ENCODE measurements at regions not wholly inside any gene's neighbourhood (a gene's known extent, or its start where the extent isn't known, plus 50 kb on each side); places are given as distances from the start of the nearest gene placed in this dataset.

DNA sequence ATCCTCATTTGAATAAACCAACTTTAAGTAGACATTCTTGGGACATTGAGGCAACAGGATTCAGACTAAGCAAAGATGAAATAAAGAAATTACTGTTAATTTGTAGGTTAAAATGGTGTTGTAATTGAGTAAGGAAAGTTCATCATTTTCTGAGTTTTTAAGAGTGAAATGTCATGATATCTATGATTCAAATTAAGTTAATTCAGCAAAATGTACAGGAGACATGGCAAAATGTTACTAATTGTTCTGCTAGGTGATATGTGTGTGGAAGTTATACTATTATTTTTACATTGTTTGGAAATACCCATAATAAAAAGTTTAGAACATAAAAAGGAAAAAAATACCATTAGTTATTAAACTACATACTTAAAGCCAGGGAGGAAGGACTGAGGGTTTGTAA lies 55.0 kb upstream of the EGLN3 start:
- no peak for FAIRE-seq

DNA sequence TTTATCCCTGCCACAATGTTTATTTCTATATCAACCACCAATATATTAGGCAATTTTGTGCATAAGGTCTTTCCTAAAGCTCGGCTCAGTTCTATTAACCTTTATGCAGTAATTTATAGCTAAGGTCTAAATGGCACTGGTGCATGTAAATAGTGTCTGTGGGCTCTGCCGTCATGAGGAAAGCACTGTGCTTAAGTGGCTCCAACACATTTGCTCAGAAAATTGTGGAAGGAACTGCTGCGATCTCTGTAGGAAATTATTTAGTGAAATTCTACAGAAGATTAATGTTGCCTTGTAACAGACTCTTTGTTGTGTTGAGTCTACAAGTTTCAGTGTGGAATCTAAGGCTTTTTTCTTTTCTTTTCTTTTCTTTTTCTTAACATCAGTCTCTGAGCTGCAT lies 54.0 kb upstream of the EGLN3 start:
- no peak for FAIRE-seq

DNA sequence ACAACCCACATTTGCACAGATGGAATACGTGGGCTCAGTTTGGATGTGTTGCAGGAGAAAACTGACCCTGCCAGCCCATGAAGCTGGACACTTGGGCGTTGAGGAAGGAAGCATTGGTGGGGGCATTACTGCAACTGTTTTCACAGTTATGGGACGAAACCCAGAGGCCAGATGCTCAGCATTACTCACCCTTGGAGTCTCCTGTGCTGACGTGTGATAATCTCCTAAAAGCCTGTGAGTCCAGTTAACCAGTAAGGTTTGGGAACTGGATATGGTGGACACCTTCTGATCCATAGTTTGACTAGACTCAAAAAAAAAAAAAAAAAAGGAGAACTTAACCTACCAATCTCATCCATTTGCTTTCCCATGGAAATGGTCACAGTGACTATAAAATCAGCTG lies 52.8 kb upstream of the EGLN3 start:
- FAIRE-seq, result no peak

DNA sequence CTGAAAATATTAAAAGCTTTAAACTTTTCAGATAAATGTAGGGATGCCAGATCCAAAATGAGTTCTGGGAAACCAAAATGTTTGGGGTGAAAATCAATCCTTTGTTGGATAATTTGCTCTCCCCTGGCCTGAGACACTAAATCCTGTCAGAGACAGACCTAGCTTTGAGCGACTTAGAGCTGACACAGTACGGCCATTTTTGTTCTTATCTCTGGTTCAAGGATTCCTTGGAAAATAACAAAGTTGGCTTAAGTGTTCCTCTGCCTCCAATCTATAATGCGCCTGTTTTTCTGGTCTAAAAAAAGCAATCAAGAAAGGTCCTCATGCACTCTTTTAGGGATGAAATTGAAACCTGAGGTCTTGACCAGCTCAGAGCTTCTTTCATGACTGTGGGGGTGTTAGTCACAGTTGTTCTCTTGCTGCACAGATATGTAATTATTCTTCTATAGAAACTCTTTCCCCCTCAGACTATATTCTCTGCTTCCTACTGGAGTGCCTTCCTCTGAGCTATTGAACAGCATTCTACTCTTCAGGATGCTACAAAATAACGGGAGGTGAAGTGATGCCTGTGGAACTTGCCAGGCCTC lies 52.3 kb upstream of the EGLN3 start:
- no peak for FAIRE-seq

Data from TTC549 (cell line).